GM12872 (cell line): ENCODE measurements at regions not wholly inside any gene's neighbourhood (a gene's known extent, or its start where the extent isn't known, plus 50 kb on each side); places are given as distances from the start of the nearest gene placed in this dataset.

Source experiments
- CTCF ChIP-seq: IDR thresholded peaks from 3 replicates; pipeline ENCODE4 v1.5.1; 2011; ENCODE audit warnings: low read depth, mild to moderate bottlenecking, low read length, moderate library complexity; ENCODE audit not compliant: insufficient read depth

- TF ChIP-seq CTCF, result no peak
Measured at GRCh38 chr5:63524281-63524680, 438.0 kb downstream of the HTR1A start.

- TF ChIP-seq CTCF, result no peak
Measured at GRCh38 chr5:63516006-63516405, 446.2 kb downstream of the HTR1A start.

GRCh38 chr5:63500242-63500641 is 462.0 kb downstream of the HTR1A start:
- no peak for TF ChIP-seq CTCF

GRCh38 chr5:63495225-63495624 is 467.0 kb downstream of the HTR1A start:
- TF ChIP-seq CTCF, result no peak

- TF ChIP-seq CTCF, result no peak
Measured at GRCh38 chr5:63483338-63483737, 478.9 kb downstream of the HTR1A start.

GRCh38 chr5:63473335-63473967 is 488.8 kb downstream of the HTR1A start:
- TF ChIP-seq CTCF, result no peak

GRCh38 chr5:63456279-63456678 is 506.0 kb downstream of the HTR1A start:
- TF ChIP-seq CTCF, result no peak
